Dermis blood vessel endothelial cell (primary cell): ENCODE measurements at regions not wholly inside any gene's neighbourhood (a gene's known extent, or its start where the extent isn't known, plus 50 kb on each side); places are given as distances from the start of the nearest gene placed in this dataset.
"Not testable (repeated sequence)": the region's sequence is repeated elsewhere in the genome, so short reads cannot be mapped to it uniquely, and the experiment has no call there.

Experiments
- DNase-seq: peaks from one replicate; pipeline ENCODE4 v3.0.0; 2010

GRCh38 chr2:105567996-105568494, 169.2 kb upstream of the FHL2 start:
- no peak for DNase-seq

GRCh38 chr2:105563000-105563719, 164.3 kb upstream of the FHL2 start:
- no peak for DNase-seq

GRCh38 chr2:105561401-105561800, 162.6 kb upstream of the FHL2 start:
- DNase-seq, result no peak

- no peak for DNase-seq
Observed at GRCh38 chr2:105560157-105560556, 161.3 kb upstream of the FHL2 start.

GRCh38 chr2:105557021-105557920, 158.4 kb upstream of the FHL2 start:
- peak; percentile 24 for DNase-seq

- DNase-seq, result no peak
Observed at GRCh38 chr2:105556366-105556765, 157.5 kb upstream of the FHL2 start.

- DNase-seq, result no peak
Observed at GRCh38 chr2:105554235-105554634, 155.4 kb upstream of the FHL2 start.

- DNase-seq, result peak; percentile 51
Observed at GRCh38 chr2:105553538-105554196, 154.8 kb upstream of the FHL2 start.

- DNase-seq, result peak; percentile 53
Observed at GRCh38 chr2:105546628-105546974, 147.8 kb upstream of the FHL2 start.

GRCh38 chr2:105545730-105546627, 147.1 kb upstream of the FHL2 start:
- DNase-seq, result peak; percentile 82

GRCh38 chr2:105544591-105545377, 145.9 kb upstream of the FHL2 start:
- DNase-seq, result no peak

GRCh38 chr2:105541189-105542050, 142.6 kb upstream of the FHL2 start:
- DNase-seq, result no peak

- DNase-seq, result peak; percentile 29
Observed at GRCh38 chr2:105540642-105541041, 141.8 kb upstream of the FHL2 start.

- DNase-seq, result no peak
Observed at GRCh38 chr2:105539331-105539730, 140.5 kb upstream of the FHL2 start.

- DNase-seq, result no peak
Observed at GRCh38 chr2:105538840-105539239, 140.0 kb upstream of the FHL2 start.

- no peak for DNase-seq
Observed at GRCh38 chr2:105537920-105538319, 139.1 kb upstream of the FHL2 start.

- DNase-seq, result no peak
Observed at GRCh38 chr2:105537466-105537865, 138.6 kb upstream of the FHL2 start.

- no peak for DNase-seq
Observed at GRCh38 chr2:105536175-105536574, 137.3 kb upstream of the FHL2 start.

GRCh38 chr2:105529258-105529657, 130.4 kb upstream of the FHL2 start:
- not testable (repeated sequence) for DNase-seq
